Type B pancreatic cell (in vitro differentiated cells): ENCODE measurements at regions not wholly inside any gene's neighbourhood (a gene's known extent, or its start where the extent isn't known, plus 50 kb on each side); places are given as distances from the start of the nearest gene placed in this dataset.

ENCODE experiments used
- DNase-seq: peaks from one replicate; pipeline ENCODE4 v3.0.0; 2021; ENCODE audit warnings: mixed read lengths; ENCODE audit not compliant: unreplicated experiment; ENCODE audit errors: extremely low spot score
- H3K27ac Mint-ChIP-seq: 2 replicates; pipeline ENCODE4 v1.8.0; 2021; ENCODE audit warnings: mild to moderate bottlenecking, mixed read lengths
- H3K27me3 Mint-ChIP-seq: 2 replicates; pipeline ENCODE4 v1.8.0; 2021; ENCODE audit warnings: mixed read lengths
- H3K36me3 Mint-ChIP-seq: 2 replicates; pipeline ENCODE4 v1.8.0; 2021; ENCODE audit warnings: mixed read lengths
- H3K4me1 Mint-ChIP-seq: one replicate; pipeline ENCODE4 v1.8.0; 2021; ENCODE audit warnings: mixed read lengths; ENCODE audit not compliant: unreplicated experiment
- H3K4me3 Mint-ChIP-seq: 2 replicates; pipeline ENCODE4 v1.8.0; 2021; ENCODE audit warnings: mild to moderate bottlenecking, mixed read lengths
- H3K9me3 Mint-ChIP-seq: 2 replicates; pipeline ENCODE4 v1.8.0; 2021; ENCODE audit warnings: mixed read lengths
- CTCF ChIP-seq: fragments of 200-600 bp; sonication (generic); conservative IDR thresholded peaks from 2 replicates; pipeline ENCODE4 v1.5.0; 2021; ENCODE audit warnings: antibody characterized with exemption, mild to moderate bottlenecking

DNA sequence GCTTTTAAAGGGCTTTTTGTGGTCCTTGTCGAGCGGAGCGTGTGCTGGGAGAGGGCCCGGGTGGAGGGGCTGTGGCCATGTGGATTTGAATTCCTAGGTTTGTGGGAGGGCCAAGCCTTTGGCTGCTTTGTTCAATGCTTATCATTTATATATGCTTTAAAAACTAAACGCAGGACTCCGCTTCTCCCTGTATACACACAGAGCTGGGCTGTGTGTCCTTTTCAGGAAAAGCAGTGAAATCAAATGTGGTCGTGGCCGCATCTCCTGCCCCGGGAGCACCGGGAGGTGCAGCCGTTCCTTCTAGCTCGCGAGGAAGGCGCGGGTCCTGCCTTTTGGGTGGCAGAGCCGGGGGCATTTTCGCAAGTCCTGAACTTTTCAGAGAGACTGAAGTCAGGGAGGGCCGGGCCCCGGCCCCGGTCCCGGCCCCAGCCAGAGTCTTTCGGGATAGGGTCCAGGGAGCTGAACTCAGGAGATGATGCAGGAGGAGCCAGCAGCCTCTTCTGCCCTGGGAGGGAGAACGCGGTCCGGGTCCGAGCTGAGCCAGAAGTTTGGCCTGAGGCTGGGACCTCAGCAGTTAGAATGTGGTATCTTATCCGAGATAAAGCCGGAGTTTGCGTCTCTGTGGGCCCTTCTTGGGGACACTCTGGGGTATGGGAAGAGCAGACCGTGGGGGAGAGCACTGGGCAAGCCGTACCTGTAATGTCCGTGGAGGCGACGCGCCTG, 158.8 kb downstream of the C9orf152 start:
- Mint-ChIP-seq H3K27ac (peak overlapping the region; percentile 58), H3K36me3 (no peaks in the 10 kb centered on the region), H3K4me3 (peak overlapping the region; percentile 98), H3K27me3 (peaks cover 35% of the 10 kb centered on the region), H3K9me3 (no peaks in the 10 kb centered on the region), H3K4me1 (peaks cover 31% of the 10 kb centered on the region)
- DNase-seq, result peak; percentile 70
- TF ChIP-seq CTCF, result no peak

DNA sequence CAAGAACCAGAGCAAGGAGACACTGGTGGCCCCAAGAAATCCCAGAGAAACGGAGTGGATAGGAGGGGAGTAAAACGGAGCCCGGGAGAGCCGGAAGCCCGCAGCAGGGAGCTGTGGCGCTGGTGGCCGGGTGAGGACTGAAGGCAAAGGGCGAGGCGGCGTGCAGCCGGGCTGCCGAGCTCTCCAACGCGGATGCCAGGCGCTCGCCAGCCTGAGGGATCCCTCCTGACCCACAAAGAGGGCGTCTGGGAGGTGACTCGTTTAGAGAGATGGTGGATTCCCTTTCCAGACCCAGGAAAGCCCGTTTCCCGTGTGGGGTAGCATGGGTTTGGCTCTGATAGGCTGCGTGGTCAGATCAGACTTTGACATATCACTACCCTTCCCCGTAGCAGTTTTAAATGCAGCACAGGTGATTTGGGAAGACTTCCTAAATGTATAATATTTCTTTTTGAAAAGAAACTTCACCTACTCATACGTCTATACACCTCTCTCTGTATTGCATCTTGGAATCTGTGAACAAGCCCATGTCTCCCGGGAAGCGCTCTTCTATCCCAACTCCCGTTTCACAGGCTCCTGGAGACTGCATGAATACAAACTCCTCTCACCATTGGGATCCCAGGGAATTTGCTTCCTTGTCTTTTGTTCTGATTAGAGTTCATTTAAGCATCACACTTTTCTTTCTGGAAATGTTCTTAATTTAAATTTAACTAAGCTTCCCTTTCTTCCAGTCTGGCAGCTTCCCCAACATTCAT, 158.1 kb downstream of the C9orf152 start:
- Mint-ChIP-seq H3K4me3 (peak overlapping the region; percentile 98), H3K36me3 (no peaks in the 10 kb centered on the region), H3K4me1 (peaks cover 31% of the 10 kb centered on the region), H3K27ac (peak overlapping the region; percentile 42), H3K9me3 (no peaks in the 10 kb centered on the region), H3K27me3 (peaks cover 35% of the 10 kb centered on the region)
- no peak for TF ChIP-seq CTCF
- no peak for DNase-seq

GRCh38 chr9:110050925-110051355, 157.0 kb downstream of the C9orf152 start:
- Mint-ChIP-seq H3K27me3 (peaks cover 35% of the 10 kb centered on the region), H3K4me1 (peaks cover 31% of the 10 kb centered on the region), H3K36me3 (no peaks in the 10 kb centered on the region), H3K4me3 (peak overlapping the region; percentile 98), H3K27ac (no peak overlapping the region), H3K9me3 (no peaks in the 10 kb centered on the region)
- TF ChIP-seq CTCF, result no peak
- DNase-seq, result no peak

- no peak for DNase-seq
- Mint-ChIP-seq H3K27me3 (peaks cover 4% of the 10 kb centered on the region), H3K36me3 (peaks cover 4% of the 10 kb centered on the region), H3K27ac (no peak overlapping the region), H3K4me3 (no peak overlapping the region), H3K4me1 (peaks cover 17% of the 10 kb centered on the region), H3K9me3 (no peaks in the 10 kb centered on the region)
- no peak for TF ChIP-seq CTCF
Measured at GRCh38 chr9:110056062-110056461, 151.9 kb downstream of the C9orf152 start.

DNA sequence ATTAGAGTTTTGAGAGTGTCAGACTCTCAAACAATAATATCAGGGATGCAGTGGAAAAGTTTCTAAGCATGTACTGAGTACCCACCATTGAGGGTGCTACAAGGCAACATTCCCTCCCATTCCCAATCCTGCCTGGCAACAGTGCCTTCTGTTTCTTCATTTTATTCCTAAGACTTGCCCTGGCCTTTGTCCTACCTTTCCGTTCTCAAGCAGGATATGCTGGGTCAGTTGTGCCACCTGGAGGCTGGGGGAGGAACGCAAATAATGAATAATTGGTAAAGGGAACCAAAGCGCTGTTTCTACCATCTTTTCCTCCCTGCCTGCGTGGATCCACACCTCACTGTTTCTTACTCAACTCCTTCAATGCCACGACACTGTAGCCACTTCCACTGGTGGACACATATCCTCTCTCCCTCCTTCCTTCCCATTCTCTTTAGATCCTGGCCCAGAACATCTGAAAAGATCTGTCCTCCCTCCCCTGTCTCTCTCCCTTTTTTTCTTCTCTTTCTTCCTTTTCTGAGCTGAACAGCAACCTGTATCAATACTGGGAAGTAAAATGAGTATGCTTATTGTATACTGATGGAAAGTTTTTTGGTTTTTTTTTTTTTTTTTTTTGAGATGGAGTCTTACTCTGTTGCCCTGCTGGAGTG, 149.5 kb downstream of the C9orf152 start:
- Mint-ChIP-seq H3K27ac (peak overlapping the region; percentile 18), H3K9me3 (no peaks in the 10 kb centered on the region), H3K36me3 (peaks cover 4% of the 10 kb centered on the region), H3K4me3 (no peak overlapping the region), H3K4me1 (peaks cover 11% of the 10 kb centered on the region), H3K27me3 (no peaks in the 10 kb centered on the region)
- DNase-seq, result no peak
- TF ChIP-seq CTCF, result peak; percentile 69
